Omental fat pad (tissue), 3 donors: ENCODE measurements at regions not wholly inside any gene's neighbourhood (a gene's known extent, or its start where the extent isn't known, plus 50 kb on each side); places are given as distances from the start of the nearest gene placed in this dataset.

ENCODE experiments used
- ATAC-seq: fragments of 150-250 bp; one replicate; pipeline ENCODE4 v1.9.1; 2016; ENCODE audit warnings: mild to moderate bottlenecking, moderate library complexity; ENCODE audit not compliant: low FRiP score
- DNase-seq: peaks from one replicate; pipeline ENCODE4 v3.0.0-alpha.2; 2019; ENCODE audit warnings: low spot score
- CTCF ChIP-seq, 3 donors: fragments of 450-650 bp; IDR thresholded peaks; one replicate each; pipeline ENCODE4 v1.5.1; 2016 to 2017; ENCODE audit warnings: antibody characterized with exemption in 3 of 3, mild to moderate bottlenecking in 3 of 3, moderate library complexity in 2 of 3

- no peak for DNase-seq
- ATAC-seq, result no peak
- no peak for TF ChIP-seq CTCF (IDR thresholded peaks at IDR 0.05)
These were observed 145.6 kb downstream of the LRIG3 start for GRCh38 chr12:58774731-58775130.

- TF ChIP-seq CTCF (IDR thresholded peaks at IDR 0.05), result no peak
- no peak for ATAC-seq
- no peak for DNase-seq
These were observed 144.9 kb downstream of the LRIG3 start for GRCh38 chr12:58775396-58775795.

GRCh38 chr12:58776144-58776543, 144.2 kb downstream of the LRIG3 start:
- TF ChIP-seq CTCF (IDR thresholded peaks at IDR 0.05), result no peak
- DNase-seq (no peak), ATAC-seq (no peak)

- no peak for TF ChIP-seq CTCF (IDR thresholded peaks at IDR 0.05)
- no peak for DNase-seq
- ATAC-seq, result no peak
These were observed 142.5 kb downstream of the LRIG3 start for GRCh38 chr12:58777815-58778214.

- no peak for DNase-seq
- no peak for TF ChIP-seq CTCF (IDR thresholded peaks at IDR 0.05)
- ATAC-seq, result no peak
These were observed 138.7 kb downstream of the LRIG3 start for GRCh38 chr12:58781609-58782008.

- DNase-seq (no peak), ATAC-seq (no peak)
- TF ChIP-seq CTCF (IDR thresholded peaks at IDR 0.05), result no peak
These were observed 133.1 kb downstream of the LRIG3 start for GRCh38 chr12:58787021-58787760.

GRCh38 chr12:58794859-58795258, 125.4 kb downstream of the LRIG3 start:
- DNase-seq (no peak), ATAC-seq (no peak)
- TF ChIP-seq CTCF (IDR thresholded peaks at IDR 0.05), result no peak
